ENCODE measurements at regions not wholly inside any gene's neighbourhood (a gene's known extent, or its start where the extent isn't known, plus 50 kb on each side); places are given as distances from the start of the nearest gene placed in this dataset.

DNA sequence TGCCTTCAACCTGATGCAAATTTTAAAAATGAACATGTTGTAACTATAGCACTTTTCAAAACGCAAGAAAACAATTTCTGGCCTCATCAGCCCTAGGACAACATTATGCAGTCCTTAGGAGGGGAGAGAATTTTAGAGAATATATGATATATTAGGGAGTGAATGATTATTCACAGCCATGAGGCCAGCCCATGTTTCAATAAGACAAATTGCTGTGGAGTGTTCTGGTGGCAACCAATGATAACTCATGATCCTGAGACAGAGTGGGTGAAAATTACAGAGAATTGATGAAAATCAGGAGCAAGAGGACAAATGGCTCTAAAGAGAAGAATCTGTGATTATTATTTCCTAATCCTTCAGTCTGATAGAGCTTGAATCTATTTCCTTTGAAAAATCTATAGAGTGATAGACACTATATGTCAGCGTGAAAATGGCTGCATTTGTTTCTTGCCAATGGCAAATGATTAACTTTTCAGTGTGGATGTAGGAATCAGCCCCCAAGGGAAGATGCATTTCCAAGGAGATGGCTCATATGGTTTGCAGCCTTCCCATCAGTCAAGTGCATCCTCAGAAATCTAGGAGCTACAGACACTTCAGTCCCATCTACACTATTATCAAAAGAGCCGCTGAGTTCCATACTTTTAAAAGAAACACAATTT lies 761.0 kb upstream of the ARRDC4 start (continued):
- TF ChIP-seq, protein P1, sequence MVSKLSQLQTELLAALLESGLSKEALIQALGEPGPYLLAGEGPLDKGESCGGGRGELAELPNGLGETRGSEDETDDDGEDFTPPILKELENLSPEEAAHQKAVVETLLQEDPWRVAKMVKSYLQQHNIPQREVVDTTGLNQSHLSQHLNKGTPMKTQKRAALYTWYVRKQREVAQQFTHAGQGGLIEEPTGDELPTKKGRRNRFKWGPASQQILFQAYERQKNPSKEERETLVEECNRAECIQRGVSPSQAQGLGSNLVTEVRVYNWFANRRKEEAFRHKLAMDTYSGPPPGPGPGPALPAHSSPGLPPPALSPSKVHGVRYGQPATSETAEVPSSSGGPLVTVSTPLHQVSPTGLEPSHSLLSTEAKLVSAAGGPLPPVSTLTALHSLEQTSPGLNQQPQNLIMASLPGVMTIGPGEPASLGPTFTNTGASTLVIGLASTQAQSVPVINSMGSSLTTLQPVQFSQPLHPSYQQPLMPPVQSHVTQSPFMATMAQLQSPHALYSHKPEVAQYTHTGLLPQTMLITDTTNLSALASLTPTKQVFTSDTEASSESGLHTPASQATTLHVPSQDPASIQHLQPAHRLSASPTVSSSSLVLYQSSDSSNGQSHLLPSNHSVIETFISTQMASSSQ (IDR thresholded peaks at IDR 0.05; ENCODE audit: low read depth) = no peak
- TF ChIP-seq, protein P1 (CRISPR knock-in tag; IDR thresholded peaks at IDR 0.05; ENCODE audit: borderline replicate concordance) = no peak
- TF ChIP-seq FOXJ3 (CRISPR knock-in tag; IDR thresholded peaks at IDR 0.05; ENCODE audit: borderline replicate concordance) = no peak
- TF ChIP-seq CENPX (CRISPR knock-in tag; IDR thresholded peaks at IDR 0.05) = no peak
- TF ChIP-seq CENPT (CRISPR knock-in tag; IDR thresholded peaks at IDR 0.05; ENCODE audit: low read depth) = no peak
- TF ChIP-seq ISX (CRISPR knock-in tag; conservative IDR thresholded peaks at IDR 0.05) = no peak
- TF ChIP-seq NFE2L2 (IDR thresholded peaks at IDR 0.05; ENCODE audit: low read length) = no peak
- no peak for TF ChIP-seq NRL (CRISPR knock-in tag; IDR thresholded peaks at IDR 0.05; ENCODE audit: borderline replicate concordance)
- no peak for TF ChIP-seq ZNF460 (CRISPR knock-in tag; IDR thresholded peaks at IDR 0.05; ENCODE audit: borderline replicate concordance)
- TF ChIP-seq POGZ (CRISPR knock-in tag; IDR thresholded peaks at IDR 0.05) = no peak
- no peak for TF ChIP-seq ZFP36 (IDR thresholded peaks at IDR 0.05; ENCODE audit: borderline replicate concordance, low read depth, low read length, partially characterized antibody)
- TF ChIP-seq ATM (IDR thresholded peaks at IDR 0.05; ENCODE audit: borderline replicate concordance) = no peak

Measured in HepG2 (cell line).